ENCODE measurements at regions not wholly inside any gene's neighbourhood (a gene's known extent, or its start where the extent isn't known, plus 50 kb on each side); places are given as distances from the start of the nearest gene placed in this dataset.
"Not testable (repeated sequence)": the region's sequence is repeated elsewhere in the genome, so short reads cannot be mapped to it uniquely, and the experiment has no call there.

DNA sequence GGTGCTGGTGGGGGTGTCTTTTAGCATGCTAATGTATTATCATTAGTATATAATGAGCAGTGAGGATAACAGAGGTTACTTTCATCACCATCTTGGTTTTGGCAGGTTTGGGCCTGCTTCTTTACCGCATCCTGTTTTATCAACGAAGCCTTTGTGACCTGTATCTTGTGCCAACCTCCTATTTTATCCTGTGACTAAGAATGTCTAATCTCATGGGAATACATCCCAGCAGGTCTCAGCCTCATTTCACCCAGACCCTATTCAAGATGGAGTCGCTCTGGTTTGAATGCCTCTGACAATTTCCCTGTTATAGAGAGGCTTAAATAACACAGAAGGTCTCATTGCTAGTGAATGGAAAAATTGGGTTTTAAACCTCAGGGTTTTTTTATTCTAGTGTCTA lies 300.8 kb upstream of the PROX1 start:
- DNase-seq = no peak

DNA sequence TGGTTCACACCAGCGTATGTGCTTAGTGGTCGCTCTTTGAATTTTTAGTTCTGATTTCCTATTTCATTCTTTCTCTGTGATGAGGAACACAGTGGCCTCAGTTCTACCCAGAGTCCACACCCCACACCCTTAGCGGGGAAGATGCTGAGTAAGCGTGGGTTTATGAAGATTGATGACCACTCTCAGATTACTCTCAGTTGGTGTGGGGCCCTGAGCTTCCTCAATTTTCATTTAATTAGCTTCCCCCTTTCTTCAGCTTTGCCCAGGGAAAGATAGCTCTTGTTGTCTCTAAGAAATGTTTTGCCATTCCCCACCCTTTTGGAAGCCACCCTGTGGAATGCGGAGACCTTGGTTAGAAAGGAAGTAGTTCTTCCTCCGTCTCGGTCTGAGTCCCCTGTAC lies 299.9 kb upstream of the PROX1 start:
- no peak for DNase-seq

DNA sequence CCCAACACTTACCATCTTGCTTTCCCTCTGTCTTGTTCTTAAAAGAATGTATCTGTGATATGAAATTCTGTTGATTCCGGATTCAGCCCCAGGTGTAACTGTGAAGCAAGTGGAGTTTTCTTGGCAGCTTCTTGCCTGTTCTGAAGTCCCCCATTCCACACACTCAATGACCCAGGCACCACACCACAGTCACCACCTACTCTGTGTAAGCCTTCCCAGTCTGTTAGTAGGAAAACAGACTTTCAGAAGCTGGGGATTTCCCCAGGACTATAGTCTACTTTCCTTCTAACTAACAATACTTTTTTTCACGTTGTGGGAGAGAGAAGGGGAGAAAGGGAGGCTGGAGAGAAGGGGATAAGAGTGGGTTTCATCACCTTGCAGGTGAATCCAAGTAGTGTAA lies 299.1 kb upstream of the PROX1 start:
- no peak for DNase-seq

DNA sequence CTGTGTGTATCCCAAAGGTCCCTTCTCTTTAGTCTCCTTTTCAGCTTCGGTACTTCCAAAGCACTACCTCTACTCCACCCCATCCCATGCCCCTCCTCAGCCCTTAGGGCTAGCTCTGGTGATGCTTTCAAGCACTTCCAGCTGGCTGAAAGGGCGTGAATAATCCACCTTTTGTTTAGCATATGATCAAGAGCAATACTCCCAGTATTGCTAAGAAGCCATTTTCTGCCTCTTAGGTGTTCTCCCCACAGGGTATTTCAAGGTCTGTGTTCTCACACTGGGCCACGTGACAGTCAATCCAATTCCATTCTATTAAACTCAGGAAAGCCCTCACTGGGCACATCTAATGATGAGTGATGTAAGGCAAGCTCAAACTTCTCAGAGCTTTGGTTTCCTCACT lies 298.5 kb upstream of the PROX1 start:
- no peak for DNase-seq

DNA sequence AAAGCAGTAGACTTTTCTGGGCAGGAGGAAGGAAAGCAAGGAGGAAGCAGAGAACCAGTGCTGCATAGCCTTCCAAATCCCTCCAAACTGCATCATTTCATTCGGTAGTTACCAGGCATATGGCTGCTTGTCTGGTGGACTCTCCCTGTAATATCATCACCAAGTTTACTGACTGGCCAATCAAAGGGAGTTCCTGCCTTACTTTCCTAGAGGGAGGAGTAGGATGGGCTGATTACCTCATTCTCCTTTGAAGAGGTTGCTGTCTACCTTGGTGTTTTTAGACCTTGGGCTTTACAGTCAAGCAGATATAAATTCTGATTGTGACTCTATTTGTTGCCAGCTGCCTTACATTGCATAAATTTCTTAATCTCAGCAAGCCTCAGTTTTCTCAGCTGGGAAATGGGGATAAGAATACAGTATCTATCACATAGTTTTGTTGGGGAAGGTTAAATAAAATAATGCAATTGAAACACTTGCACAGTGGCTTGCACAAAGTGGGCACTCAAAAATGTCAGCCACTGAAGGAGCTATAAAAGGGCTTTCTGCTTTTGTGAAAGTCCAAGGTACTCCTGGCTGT lies 297.3 kb upstream of the PROX1 start:
- DNase-seq = no peak

DNA sequence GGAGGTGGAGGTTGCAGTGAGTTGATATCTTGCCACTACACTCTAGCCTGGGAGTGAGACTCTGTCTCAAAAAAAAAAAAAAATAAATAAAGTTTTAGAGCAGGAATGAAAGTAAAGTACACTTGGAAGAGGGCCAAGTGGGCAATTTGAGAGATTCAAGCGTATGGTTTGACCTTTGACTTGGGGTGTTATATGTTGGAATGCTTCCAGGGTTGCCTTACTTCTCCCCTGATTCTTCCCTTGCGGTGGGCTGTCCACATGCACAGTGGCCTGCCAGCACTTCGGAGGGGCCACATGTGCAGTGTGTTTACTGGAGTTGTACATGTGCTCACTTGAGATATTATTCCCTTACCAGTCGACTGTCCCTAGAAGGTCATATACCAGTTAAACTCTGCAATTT lies 295.5 kb upstream of the PROX1 start:
- DNase-seq = no peak

DNA sequence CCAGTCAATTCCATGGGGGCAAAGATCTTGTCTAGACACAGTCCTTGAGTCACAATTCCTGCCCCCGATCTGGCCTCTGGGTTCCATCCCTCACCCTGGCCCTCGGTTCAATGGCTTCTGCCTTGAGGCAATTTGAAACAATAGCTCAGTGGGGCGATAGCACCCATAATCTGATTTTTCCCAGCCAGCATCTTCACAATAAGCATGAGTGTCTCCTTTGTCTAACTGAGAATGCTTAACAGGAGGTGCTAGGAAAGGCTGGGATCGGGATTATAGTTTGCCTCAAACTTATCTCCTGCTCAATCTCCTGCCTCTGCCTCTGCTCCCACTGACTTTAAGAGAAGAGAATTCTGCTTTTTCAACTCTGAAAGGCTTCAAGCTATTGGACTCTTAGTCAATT lies 293.9 kb upstream of the PROX1 start:
- DNase-seq = no peak

DNA sequence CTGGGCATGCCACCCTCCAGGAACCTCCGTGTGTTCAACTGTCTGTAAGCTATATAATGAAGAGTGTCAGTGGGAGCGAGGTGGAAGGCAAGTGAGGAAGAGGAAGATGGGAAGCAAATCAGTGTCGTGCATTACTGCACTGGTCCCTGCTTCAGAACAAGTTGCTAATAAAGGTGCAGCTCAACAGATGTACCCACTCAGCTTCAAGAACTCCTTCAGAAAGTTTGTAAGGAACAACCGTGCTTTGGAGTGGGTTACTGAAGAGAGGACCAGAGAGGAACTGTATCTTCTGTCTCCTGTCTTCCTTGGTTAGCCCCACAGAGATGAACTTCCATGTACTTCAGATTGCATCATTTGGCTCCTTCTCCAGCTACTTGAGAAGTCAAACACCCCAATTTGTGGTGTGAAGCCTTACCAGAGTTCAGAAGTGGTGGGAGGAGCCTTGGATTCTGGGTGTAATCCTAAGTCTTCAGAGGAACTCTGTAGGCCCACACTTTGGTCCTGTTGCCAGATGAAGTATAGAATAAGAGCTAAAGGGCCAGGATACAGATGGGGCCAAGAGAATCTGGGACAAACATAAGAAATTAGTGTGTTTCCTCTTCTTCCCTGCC lies 290.5 kb upstream of the PROX1 start:
- DNase-seq = no peak

DNA sequence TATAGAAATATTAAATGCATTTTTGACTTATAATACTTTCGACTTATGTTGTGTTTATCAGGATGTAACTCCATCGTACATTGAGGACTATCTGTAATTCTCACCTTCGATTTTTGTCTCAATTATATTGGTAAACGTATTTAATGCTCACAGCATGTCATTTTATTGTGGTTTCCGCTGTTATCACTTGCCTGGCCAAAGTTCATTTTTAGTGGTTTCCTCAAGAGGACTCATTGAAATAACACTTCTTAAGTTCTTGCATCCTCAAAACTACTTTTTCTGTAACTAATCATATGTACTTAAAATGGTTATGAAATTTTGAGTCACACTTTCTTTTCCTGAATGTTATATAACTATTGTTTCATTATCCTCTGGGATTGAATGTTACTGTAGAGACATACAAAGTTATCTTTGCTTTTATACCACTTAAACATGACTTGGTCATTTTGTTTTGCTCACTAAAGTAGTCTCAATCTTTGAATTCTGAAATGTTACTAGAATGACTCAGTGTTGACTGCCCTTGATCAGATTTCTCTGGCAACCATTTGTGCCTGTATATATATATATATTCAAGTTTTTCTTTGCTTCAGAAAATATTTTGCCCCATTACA lies 289.6 kb upstream of the PROX1 start:
- no peak for DNase-seq

DNA sequence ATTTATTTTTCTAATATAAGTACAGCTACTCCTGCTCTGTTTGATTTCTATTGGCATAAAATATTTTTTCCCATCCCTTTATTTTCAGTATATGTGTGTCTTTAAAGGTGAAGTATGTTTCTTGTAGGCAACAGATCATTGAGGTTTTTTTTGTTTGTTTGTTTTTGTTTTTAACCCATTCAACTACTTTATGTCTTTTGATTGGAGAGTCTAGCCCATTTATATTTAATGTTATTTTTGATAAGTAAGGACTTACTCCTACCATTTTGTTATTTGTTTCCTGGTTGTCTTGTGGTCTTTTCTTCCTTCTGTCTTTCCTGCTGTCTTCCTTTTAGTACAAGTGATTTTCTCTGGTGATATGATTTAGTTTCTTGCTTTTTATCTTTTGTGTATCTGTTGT lies 285.1 kb upstream of the PROX1 start:
- DNase-seq = no peak

DNA sequence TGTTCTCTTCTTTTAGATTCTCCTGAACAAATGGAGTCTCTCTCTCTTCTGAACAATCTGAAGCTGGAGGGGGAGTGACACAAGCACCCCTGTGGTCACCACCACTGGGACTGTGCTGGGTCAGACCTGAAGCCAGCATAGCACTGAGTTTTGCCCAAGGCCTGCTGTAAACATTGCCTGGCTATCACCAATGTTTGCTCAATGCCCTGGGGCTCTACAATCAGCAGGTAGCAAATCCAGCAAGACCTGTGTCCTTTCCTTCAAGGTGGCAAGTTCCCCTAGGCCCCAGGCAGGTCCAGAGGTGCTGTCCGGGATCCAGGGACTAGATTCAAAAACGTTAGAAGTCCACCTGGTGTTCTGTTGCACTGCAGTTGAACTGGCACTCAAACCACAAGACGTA lies 282.8 kb upstream of the PROX1 start:
- no peak for DNase-seq

DNA sequence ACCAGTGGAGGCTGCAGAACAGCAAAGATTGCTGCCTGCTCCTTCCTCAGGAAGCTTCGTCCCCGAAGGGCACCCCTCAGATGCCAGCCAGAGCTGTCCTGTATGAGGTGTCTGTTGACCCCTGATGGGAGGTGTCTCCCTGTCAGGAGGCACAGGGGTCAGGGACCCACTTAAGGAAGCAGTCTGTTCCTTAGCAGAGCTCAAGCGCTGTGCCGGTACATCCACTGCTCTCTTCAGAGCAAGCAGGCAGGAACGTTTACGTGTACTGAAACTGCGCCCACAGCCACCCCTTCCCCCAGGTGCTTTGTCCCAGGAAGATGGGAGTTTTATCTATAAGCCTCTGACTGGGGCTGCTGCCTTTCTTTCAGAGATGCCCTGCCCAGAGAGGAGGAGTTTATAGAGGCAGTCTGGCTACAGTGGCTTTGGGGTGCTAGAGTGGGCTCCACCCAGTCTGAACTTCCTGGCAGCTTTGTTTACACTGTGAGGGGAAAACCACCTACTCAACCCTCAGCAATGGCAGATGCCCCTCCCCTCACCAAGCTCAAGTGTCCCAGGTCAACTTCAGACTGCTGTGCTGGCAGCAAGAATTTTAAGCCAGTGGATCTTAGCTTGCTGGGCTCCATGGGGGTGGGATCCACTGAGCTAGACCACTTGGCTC lies 275.8 kb upstream of the PROX1 start:
- not testable (repeated sequence) for DNase-seq

DNA sequence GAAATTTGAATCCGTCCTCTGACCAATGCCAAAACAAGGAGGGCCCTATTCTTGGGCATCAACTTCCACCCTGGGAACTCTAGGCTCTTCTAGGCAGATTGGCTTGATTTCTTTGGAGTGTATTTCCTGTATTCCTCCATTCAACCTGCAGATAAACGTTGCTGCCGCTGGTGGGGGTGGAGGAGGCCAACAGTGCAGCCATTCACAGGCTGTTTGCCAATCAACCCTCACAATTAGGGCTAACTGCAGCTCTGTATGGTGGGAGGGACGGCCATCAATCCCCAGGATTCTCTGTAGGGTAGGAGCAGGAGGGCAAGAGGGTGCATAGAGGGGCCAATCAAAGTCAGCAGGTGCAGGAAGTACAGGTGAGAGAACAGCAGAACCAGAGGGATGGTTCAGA lies 273.1 kb upstream of the PROX1 start:
- no peak for DNase-seq

DNA sequence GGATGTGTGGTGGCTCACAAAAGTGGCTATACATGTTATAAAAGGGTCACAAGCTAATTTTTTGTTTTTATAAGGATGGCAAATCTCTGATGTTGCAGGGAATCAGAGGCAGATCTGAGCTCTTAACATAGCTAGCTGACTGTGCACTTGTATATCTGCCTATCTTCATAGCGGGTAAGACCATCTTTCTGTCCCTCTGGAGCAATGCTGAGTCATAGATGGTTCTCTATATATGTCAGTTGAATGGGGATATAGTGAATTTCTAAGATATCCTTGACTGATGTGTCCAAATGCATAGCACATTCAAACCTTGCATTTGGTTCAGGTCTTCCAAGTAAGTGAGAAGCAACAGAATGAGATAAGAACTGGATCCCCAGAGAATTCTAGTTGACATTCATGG lies 272.6 kb upstream of the PROX1 start:
- DNase-seq = no peak

DNA sequence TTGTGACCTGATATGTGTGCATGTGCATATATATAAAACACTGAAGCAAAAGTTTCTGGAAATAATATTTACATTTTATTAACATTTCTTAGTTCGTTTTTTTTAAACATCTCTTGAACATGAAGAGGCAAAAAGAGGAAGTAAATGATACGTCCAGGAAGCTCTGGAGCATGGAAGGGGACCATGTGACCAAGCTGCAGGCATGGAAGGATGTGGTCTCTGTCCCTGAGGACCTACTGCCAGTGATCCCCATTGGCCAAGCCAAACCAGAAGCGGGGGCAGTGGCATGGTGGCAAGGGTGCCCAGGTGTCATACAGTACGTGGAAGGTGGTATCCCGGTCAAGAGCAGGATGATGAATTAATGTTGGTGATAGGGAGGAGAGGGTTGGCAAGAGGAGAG lies 268.3 kb upstream of the PROX1 start:
- DNase-seq = no peak

DNA sequence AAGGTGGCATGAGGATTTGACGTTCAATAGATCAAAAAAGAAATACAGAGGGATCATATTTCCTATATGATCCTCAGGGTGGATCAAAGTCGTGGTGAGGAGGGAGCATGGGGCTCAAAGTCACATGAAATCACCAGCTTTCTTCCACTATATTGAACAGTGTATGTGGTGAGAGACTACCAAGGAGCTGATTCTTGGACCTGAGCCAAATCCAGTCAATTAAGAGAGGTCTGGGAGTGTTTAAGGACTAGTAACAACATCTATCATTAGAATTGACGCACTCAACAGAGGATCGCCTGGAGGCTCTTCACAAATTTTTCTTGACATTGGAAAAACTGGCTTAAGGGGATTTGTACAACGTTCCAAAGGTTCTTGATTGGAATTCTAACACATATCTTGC lies 267.7 kb upstream of the PROX1 start:
- no peak for DNase-seq

DNA sequence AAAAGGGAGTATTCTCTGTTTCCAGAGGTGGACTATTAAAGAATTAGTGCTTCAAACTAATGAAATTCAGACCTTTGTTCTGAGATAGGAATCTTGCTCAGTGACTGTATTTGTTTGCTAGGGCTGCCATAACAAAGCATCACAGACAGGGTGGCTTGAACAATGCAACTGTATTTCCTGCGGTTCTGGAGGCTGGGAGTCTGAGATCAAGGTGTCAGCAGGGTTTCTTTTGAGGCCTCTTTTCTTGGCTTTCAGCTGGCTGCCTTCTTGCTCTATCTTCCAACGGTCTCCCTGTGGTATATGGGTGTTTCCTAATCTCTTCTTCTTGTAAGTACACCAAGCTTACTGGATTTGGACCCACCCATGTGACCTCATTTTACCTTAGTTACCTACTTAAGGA lies 264.6 kb upstream of the PROX1 start:
- DNase-seq = no peak

DNA sequence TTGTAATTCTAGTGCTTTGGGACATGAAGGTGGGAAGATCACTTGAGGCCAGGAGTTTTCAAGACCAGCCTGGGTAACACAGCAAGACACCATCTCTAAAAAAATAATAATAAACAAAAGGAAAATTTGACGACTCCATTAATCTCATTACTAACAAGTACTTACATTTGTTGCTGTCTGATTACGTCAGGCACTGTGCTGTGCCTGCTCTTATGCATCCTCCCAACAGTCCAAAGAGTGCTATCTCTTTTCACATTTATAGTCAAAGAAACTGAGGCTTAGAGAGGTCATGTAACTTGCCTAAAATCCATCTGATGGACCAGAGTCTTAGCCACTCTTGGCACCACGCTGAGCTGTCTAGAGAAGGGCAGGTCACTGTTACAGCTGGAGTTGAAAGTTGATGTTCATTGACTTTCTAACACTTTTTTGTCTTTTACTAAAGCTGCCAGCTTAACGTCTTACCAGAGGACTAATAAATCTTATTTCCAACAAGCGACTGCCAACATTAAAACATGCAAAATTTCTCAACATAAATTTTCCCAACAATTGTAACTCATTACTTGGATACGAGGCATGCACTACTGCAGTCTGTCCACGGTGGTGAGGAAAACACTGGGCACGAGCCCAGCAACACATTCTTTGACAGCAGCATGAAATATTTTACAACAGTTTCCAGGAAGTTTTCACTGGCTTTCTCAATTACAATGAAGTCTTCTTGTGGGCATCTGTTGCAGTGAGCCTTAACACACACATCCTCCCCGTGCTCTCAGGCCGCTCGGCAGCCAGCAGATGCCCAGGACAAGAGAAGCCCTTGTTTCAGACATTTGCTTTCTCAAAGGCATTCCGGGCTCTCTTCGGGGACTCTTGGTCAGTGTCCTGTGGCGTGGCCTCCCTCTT lies 262.9 kb upstream of the PROX1 start:
- no peak for DNase-seq

DNA sequence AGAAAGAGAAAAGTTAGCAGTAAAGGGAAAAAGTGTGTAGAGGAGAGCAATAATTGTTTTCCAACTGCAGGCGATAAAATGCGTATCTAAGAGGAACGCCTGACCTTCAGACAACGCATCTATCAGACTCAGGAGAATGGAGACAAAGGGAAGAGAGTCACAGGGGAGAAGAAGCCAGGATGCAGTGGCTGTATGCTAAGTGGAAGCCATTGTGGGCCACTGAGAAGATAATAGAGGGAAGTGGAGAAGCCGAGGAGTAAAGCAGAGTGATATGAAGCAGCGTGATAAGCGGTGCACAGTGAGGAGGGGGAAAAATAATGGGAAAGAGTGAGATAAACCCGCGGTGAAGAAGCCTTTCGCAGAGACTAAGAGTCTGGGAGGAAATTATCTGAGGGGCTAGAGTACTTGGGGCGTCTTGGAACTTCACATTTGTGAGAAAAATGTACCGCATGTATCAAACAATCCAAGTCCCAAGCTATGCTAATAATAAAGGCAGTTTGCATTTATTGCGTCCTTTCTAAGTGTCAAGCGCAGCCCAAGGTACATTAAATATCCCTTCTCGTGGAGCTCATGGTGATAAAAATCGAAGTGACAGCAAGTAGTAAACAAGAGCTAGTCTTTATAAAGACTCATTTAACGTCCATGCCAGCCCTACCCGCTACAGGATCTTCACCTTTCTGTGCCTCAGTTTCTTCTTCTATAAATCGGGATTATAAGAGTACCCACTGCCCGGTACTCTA lies 259.8 kb upstream of the PROX1 start:
- DNase-seq = no peak

DNA sequence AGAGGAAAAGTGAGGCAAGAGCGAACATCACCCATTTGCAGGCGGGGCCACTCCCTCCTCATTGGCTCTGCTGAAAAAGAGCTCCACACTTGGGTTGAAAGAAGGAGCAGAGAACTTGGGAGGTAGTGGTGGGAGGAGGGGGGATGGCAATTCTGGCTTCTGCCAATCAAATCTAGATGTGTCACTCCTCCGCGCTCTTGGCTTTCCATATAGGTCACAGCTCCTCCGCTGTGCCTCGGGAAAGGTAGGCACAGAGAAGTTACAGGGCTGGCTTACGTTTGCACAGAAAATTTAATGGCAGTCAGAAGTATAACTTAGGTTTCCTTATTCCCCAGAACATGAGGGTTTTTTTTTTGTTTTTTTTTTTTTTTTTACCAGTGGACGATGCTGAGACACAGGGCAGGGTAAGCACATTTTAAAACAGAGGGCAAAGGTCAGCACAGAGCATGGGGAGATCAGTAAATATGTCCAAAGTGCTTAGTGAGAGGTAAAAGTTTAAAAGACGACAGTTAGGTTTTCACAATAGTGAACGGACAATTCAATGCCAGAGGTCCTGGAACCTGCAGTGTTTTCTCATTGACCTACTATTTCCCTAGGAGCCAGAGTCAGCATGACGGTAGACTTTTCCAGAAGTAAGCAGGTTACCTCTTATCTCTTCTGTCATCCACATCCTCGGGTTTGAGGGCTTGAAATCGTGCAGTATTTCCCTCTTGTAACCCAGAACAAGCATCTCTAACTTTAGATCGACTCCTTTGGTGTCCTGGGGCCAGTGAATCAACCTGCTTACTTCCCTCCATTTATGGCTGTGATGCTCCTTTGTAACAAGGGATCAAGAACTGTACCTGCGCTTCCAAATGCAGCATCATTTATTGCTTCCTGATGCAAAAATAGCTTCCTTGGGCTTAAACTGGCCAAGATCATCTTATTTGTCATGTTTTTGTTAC lies 258.9 kb upstream of the PROX1 start:
- no peak for DNase-seq

DNA sequence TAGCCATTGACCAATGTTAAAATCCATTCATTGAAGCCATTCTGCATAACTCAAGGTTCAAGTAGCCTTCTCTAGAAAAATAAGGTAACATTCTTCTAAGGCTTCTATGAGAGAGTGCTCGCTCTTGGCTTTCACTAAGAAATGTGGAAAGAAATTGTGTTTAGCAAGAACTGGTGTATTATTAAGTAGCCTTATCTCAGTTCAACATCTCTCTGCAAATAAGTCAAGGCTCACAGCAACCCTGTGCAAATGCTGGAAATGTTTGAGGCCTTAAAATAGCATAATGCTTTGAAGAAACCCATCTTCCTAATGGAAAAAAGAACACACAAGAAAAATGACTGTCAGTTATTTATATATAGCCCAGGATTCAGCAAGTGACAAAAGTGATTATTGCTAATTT lies 254.1 kb upstream of the PROX1 start:
- no peak for DNase-seq

Measured in occipital lobe (tissue), 1 donor.